GM12878 (cell line): ENCODE measurements at regions not wholly inside any gene's neighbourhood (a gene's known extent, or its start where the extent isn't known, plus 50 kb on each side); places are given as distances from the start of the nearest gene placed in this dataset.
"Not testable (repeated sequence)": the region's sequence is repeated elsewhere in the genome, so short reads cannot be mapped to it uniquely, and the experiment has no call there.

Source experiments
- CHD2 ChIP-seq: IDR thresholded peaks from 2 replicates; pipeline ENCODE4 v1.6.1; 2011; ENCODE audit warnings: low read depth, low read length, improper control_type of control experiment, borderline replicate concordance
- MTA3 ChIP-seq: IDR thresholded peaks from 2 replicates; pipeline ENCODE4 v1.6.1; 2012; ENCODE audit warnings: low read length, inconsistent platforms, borderline replicate concordance
- MYC ChIP-seq: IDR thresholded peaks from 2 replicates; pipeline ENCODE4 v1.6.1; 2011; ENCODE audit warnings: mild to moderate bottlenecking, low read length, moderate library complexity, inconsistent platforms; ENCODE audit not compliant: insufficient read depth, insufficient replicate concordance, insufficient read length, severe bottlenecking
- POLR2AphosphoS2 ChIP-seq: IDR thresholded peaks from 2 replicates; pipeline ENCODE4 v1.6.1; 2011; ENCODE audit warnings: low read depth, mild to moderate bottlenecking, low read length, improper control_type of control experiment, moderate library complexity
- RB1 ChIP-seq: fragments of 450-650 bp; formaldehyde crosslinking; IDR thresholded peaks from 2 replicates; pipeline ENCODE4 v1.6.1; 2017; ENCODE audit warnings: mild to moderate bottlenecking, borderline replicate concordance
- RCOR1 ChIP-seq: conservative IDR thresholded peaks from 2 replicates; pipeline ENCODE4 v1.6.1; 2012; ENCODE audit warnings: low read depth, low read length, improper control_type of control experiment
- SMAD1 ChIP-seq: fragments of 450-650 bp; IDR thresholded peaks from 2 replicates; pipeline ENCODE4 v1.6.1; 2018; ENCODE audit warnings: mild to moderate bottlenecking, low read depth; ENCODE audit not compliant: partially characterized antibody
- TCF3 ChIP-seq: IDR thresholded peaks from 2 replicates; pipeline ENCODE4 v1.6.1; 2012; ENCODE audit warnings: low read depth, mild to moderate bottlenecking, low read length, borderline replicate concordance; ENCODE audit not compliant: insufficient read depth
- TF ChIP-seq, protein P1 (sequence below): IDR thresholded peaks from 2 replicates; pipeline ENCODE4 v1.6.1; 2011; ENCODE audit warnings: low read depth, low read length, improper control_type of control experiment, borderline replicate concordance
- TF ChIP-seq, protein P2 (sequence below), 3 experiments: IDR thresholded peaks in 2 of 3; conservative IDR thresholded peaks in 1 of 3; 2 replicates each; pipeline ENCODE4 v1.5.1; 2011; ENCODE audit warnings: low read depth in 3 of 3, low read length in 3 of 3, mild to moderate bottlenecking in 3 of 3, control low read depth in 2 of 3, moderate library complexity in 2 of 3, inconsistent platforms in 1 of 3, mixed read lengths in 1 of 3; ENCODE audit not compliant: control insufficient read depth in 2 of 3, insufficient read depth in 1 of 3; ENCODE audit errors: extremely low read depth in 1 of 3

DNA sequence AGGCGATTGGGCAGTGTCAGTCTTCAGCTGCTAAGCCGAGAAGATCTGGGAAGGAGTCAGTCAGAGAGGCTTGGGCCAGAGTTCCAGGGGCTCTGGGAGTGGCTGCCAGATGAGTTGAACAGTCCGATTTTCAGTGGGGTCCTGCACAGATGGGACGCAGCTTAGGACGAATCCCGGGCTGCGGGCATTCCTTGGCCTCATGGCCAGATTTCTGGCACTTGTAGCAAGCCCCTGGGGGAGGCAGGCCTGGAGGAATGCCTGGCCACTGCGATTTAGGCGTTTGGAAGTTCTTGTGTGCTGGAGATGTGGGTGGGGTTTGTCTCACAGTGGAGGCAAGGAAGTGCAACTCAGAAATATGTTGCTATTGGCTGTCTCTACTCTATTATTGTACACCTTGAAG is 1102.3 kb downstream of the OLFM4 start:
- not testable (repeated sequence) for TF ChIP-seq POLR2AphosphoS2, MTA3, SMAD1, RB1, MYC, CHD2, TCF3, RCOR1
- TF ChIP-seq, protein P1, sequence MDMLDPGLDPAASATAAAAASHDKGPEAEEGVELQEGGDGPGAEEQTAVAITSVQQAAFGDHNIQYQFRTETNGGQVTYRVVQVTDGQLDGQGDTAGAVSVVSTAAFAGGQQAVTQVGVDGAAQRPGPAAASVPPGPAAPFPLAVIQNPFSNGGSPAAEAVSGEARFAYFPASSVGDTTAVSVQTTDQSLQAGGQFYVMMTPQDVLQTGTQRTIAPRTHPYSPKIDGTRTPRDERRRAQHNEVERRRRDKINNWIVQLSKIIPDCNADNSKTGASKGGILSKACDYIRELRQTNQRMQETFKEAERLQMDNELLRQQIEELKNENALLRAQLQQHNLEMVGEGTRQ, result not testable (repeated sequence)
- TF ChIP-seq, protein P2, sequence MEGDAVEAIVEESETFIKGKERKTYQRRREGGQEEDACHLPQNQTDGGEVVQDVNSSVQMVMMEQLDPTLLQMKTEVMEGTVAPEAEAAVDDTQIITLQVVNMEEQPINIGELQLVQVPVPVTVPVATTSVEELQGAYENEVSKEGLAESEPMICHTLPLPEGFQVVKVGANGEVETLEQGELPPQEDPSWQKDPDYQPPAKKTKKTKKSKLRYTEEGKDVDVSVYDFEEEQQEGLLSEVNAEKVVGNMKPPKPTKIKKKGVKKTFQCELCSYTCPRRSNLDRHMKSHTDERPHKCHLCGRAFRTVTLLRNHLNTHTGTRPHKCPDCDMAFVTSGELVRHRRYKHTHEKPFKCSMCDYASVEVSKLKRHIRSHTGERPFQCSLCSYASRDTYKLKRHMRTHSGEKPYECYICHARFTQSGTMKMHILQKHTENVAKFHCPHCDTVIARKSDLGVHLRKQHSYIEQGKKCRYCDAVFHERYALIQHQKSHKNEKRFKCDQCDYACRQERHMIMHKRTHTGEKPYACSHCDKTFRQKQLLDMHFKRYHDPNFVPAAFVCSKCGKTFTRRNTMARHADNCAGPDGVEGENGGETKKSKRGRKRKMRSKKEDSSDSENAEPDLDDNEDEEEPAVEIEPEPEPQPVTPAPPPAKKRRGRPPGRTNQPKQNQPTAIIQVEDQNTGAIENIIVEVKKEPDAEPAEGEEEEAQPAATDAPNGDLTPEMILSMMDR (IDR thresholded peaks at IDR 0.05 in 2 of 3, conservative IDR thresholded peaks at IDR 0.05 in 1 of 3; ENCODE audit: control insufficient read depth in 2 of 3, extremely low read depth in 1 of 3, insufficient read depth in 1 of 3, low read depth in 3 of 3, low read length in 3 of 3), result not testable (repeated sequence)
